DOHH2 (cell line): ENCODE measurements at regions not wholly inside any gene's neighbourhood (a gene's known extent, or its start where the extent isn't known, plus 50 kb on each side); places are given as distances from the start of the nearest gene placed in this dataset.
"Not testable (repeated sequence)": the region's sequence is repeated elsewhere in the genome, so short reads cannot be mapped to it uniquely, and the experiment has no call there.

Source experiments
- CTCF ChIP-seq: fragments of 200-600 bp; sonication (generic); IDR thresholded peaks from one replicate; pipeline ENCODE4 v1.5.1; 2014; ENCODE audit warnings: antibody characterized with exemption, mild to moderate bottlenecking, low read depth, low read length; ENCODE audit not compliant: poor library complexity, severe bottlenecking
- EZH2phosphoT487 ChIP-seq: fragments of 200-600 bp; sonication (generic); IDR thresholded peaks from 2 replicates; pipeline ENCODE4 v1.6.1; 2017; ENCODE audit warnings: borderline replicate concordance, mild to moderate bottlenecking, antibody characterized with exemption, low read length, moderate library complexity, mixed read lengths

- TF ChIP-seq CTCF, EZH2phosphoT487: not testable (repeated sequence)
Measured at GRCh38 chr15:31724903-31725302, 305.4 kb upstream of the CHRNA7 start.
